Progenitor cell of endocrine pancreas (in vitro differentiated cells): ENCODE measurements at regions not wholly inside any gene's neighbourhood (a gene's known extent, or its start where the extent isn't known, plus 50 kb on each side); places are given as distances from the start of the nearest gene placed in this dataset.

ENCODE experiments used
- DNase-seq: peaks from one replicate; pipeline ENCODE4 v3.0.0; 2021; ENCODE audit warnings: low spot score; ENCODE audit not compliant: unreplicated experiment
- H3K27ac Mint-ChIP-seq: 2 replicates; pipeline ENCODE4 v1.8.0; 2021; ENCODE audit warnings: mild to moderate bottlenecking, moderate library complexity, mixed read lengths
- H3K27me3 Mint-ChIP-seq: 2 replicates; pipeline ENCODE4 v1.8.0; 2021; ENCODE audit warnings: mixed read lengths
- H3K36me3 Mint-ChIP-seq: 2 replicates; pipeline ENCODE4 v1.8.0; 2022; ENCODE audit warnings: mixed read lengths; ENCODE audit not compliant: insufficient read depth
- H3K4me1 Mint-ChIP-seq: 2 replicates; pipeline ENCODE4 v1.8.0; 2021; ENCODE audit warnings: low read depth, mixed read lengths
- H3K4me3 Mint-ChIP-seq: 2 replicates; pipeline ENCODE4 v1.8.0; 2021; ENCODE audit warnings: low read depth, mild to moderate bottlenecking, moderate library complexity, mixed read lengths
- H3K9me3 Mint-ChIP-seq: 2 replicates; pipeline ENCODE4 v1.8.0; 2021; ENCODE audit warnings: low read depth, mixed read lengths
- TF ChIP-seq, protein P1 (sequence below): fragments of 200-600 bp; sonication (generic); IDR thresholded peaks from one replicate; pipeline ENCODE4 v1.5.0; 2021; ENCODE audit warnings: antibody characterized with exemption, mild to moderate bottlenecking; ENCODE audit not compliant: unreplicated experiment

DNA sequence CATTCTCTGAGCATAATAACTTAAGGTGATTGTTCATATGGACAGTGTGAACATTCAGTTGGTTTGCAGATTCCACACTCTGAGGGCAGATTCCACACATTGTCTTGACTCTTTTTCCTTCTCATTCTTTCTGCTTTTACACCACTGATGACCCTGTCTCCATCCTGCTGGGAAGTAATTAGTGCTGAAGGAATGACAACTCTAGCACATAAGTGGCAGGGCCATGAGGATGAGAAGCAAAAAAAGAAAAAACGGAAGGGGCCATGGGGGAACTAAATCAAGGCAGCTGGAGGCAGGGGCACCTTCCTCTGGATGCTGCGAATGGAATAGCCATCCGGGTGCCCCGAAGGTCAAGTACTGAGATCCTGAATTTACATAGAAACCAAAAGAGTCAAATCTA lies 944.0 kb downstream of the KCNJ2 start:
- TF ChIP-seq, protein P1, sequence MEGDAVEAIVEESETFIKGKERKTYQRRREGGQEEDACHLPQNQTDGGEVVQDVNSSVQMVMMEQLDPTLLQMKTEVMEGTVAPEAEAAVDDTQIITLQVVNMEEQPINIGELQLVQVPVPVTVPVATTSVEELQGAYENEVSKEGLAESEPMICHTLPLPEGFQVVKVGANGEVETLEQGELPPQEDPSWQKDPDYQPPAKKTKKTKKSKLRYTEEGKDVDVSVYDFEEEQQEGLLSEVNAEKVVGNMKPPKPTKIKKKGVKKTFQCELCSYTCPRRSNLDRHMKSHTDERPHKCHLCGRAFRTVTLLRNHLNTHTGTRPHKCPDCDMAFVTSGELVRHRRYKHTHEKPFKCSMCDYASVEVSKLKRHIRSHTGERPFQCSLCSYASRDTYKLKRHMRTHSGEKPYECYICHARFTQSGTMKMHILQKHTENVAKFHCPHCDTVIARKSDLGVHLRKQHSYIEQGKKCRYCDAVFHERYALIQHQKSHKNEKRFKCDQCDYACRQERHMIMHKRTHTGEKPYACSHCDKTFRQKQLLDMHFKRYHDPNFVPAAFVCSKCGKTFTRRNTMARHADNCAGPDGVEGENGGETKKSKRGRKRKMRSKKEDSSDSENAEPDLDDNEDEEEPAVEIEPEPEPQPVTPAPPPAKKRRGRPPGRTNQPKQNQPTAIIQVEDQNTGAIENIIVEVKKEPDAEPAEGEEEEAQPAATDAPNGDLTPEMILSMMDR, result no peak
- H3K27me3 Mint-ChIP-seq, result peaks cover 11% of the 10 kb centered on the region
- H3K9me3 Mint-ChIP-seq, result peaks cover 3% of the 10 kb centered on the region
- H3K4me1 Mint-ChIP-seq, result peaks cover 19% of the 10 kb centered on the region
- H3K36me3 Mint-ChIP-seq, result no peaks in the 10 kb centered on the region
- no peak overlapping the region for H3K4me3 Mint-ChIP-seq
- DNase-seq, result no peak
- H3K27ac Mint-ChIP-seq, result no peak overlapping the region

- TF ChIP-seq, protein P1, result no peak
- Mint-ChIP-seq H3K27ac (no peak overlapping the region), H3K36me3 (no peaks in the 10 kb centered on the region), H3K4me3 (no peak overlapping the region), H3K4me1 (peaks cover 20% of the 10 kb centered on the region), H3K9me3 (peaks cover 3% of the 10 kb centered on the region), H3K27me3 (peaks cover 11% of the 10 kb centered on the region)
- no peak for DNase-seq
These were observed 945.8 kb downstream of the KCNJ2 start for GRCh38 chr17:71114911-71115668.

- no peaks in the 10 kb centered on the region for H3K9me3 Mint-ChIP-seq
- DNase-seq, result no peak
- no peaks in the 10 kb centered on the region for H3K36me3 Mint-ChIP-seq
- no peak overlapping the region for H3K27ac Mint-ChIP-seq
- no peak overlapping the region for H3K4me3 Mint-ChIP-seq
- TF ChIP-seq, protein P1, result no peak
- H3K27me3 Mint-ChIP-seq, result peaks cover 11% of the 10 kb centered on the region
- peaks cover 18% of the 10 kb centered on the region for H3K4me1 Mint-ChIP-seq
These were observed 946.3 kb downstream of the KCNJ2 start for GRCh38 chr17:71115669-71115972.

- Mint-ChIP-seq H3K27me3 (peaks cover 17% of the 10 kb centered on the region), H3K9me3 (peaks cover 5% of the 10 kb centered on the region), H3K27ac (no peak overlapping the region), H3K4me3 (no peak overlapping the region), H3K36me3 (peaks cover 1% of the 10 kb centered on the region), H3K4me1 (peaks cover 9% of the 10 kb centered on the region)
- TF ChIP-seq, protein P1, result no peak
- DNase-seq, result no peak
These were observed 948.1 kb downstream of the KCNJ2 start for GRCh38 chr17:71117466-71117865.

DNA sequence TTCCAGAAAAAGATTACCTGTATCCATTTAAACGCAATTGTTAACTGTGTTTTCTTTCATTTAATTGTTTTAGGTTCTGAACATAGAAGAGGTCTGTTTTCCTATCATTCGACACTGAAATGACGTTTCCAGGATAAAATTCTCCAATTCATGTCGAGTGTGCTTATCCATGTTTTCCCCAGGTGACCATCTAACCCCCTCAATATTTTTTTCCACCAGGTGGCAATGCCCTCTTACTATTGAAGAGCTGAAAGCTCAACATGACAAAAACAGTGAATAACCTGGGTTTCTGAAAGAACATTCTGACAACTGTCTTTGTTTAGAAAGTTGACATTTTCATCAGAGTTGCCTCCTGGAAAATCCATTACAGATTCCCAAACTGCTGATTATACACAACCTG lies 948.7 kb downstream of the KCNJ2 start:
- Mint-ChIP-seq H3K4me3 (no peak overlapping the region), H3K9me3 (peaks cover 5% of the 10 kb centered on the region), H3K27ac (no peak overlapping the region), H3K27me3 (peaks cover 22% of the 10 kb centered on the region), H3K4me1 (peaks cover 9% of the 10 kb centered on the region), H3K36me3 (peaks cover 1% of the 10 kb centered on the region)
- no peak for DNase-seq
- TF ChIP-seq, protein P1, result peak; percentile 73
